Caco-2 (cell line): ENCODE measurements at regions not wholly inside any gene's neighbourhood (a gene's known extent, or its start where the extent isn't known, plus 50 kb on each side); places are given as distances from the start of the nearest gene placed in this dataset.

ENCODE experiments used
- BruUV-seq: library from RNA; stranded (reverse); fragments of 400-500 nt; replicated peaks from 2 replicates; lab custom pipeline; 2021; lab: Mats Ljungman, UMichigan
- CTCF ChIA-PET: fragments of 300-600 bp; sonication (Branson Sonifier 250); formaldehyde crosslinking; loops from one replicate; lab custom pipeline; 2022; ENCODE audit warnings: antibody characterized with exemption; lab: Charles Lee
- POLR2A ChIA-PET: fragments of 300-600 bp; sonication (Branson Sonifier 250); formaldehyde crosslinking; loops from one replicate; lab custom pipeline; 2022; ENCODE audit warnings: antibody characterized with exemption; lab: Charles Lee
- DNase-seq, 2 experiments: peaks; one replicate each; pipeline versions ENCODE4 v3.0.0 to v3.0.0-alpha.2; 2020 to 2022
- H3K27me3 ChIP-seq: replicated peaks from 2 replicates; pipeline ENCODE4 v1.6.0; 2011; ENCODE audit warnings: low read length; ENCODE audit not compliant: control insufficient read depth, insufficient read depth
- H3K36me3 ChIP-seq: 2 replicates; pipeline ENCODE4 v1.5.1; 2011; ENCODE audit warnings: low read length; ENCODE audit not compliant: control insufficient read depth, insufficient read depth
- H3K4me1 ChIP-seq: fragments of 250-450 bp; sonication (Bioruptor Pico); 2 replicates; pipeline ENCODE4 v1.5.1; 2020; ENCODE audit warnings: mild to moderate bottlenecking
- H3K4me3 ChIP-seq: 2 replicates; pipeline ENCODE4 v1.5.1; 2011; ENCODE audit warnings: low read depth, mild to moderate bottlenecking, control low read depth, low read length
- H3K9me3 ChIP-seq: fragments of 250-450 bp; sonication (Bioruptor Pico); 2 replicates; pipeline ENCODE4 v1.5.1; 2020; ENCODE audit warnings: mild to moderate bottlenecking, moderate library complexity
- H3K27ac Mint-ChIP-seq: one replicate; pipeline ENCODE4 v1.8.0; 2022; ENCODE audit warnings: mixed read lengths; ENCODE audit not compliant: unreplicated experiment
- H3K27me3 Mint-ChIP-seq: one replicate; pipeline ENCODE4 v1.8.0; 2022; ENCODE audit warnings: mixed read lengths; ENCODE audit not compliant: insufficient read depth, unreplicated experiment
- H3K36me3 Mint-ChIP-seq: one replicate; pipeline ENCODE4 v1.8.0; 2022; ENCODE audit warnings: mild to moderate bottlenecking, mixed read lengths; ENCODE audit not compliant: insufficient read depth, unreplicated experiment
- H3K4me1 Mint-ChIP-seq: one replicate; pipeline ENCODE4 v1.8.0; 2022; ENCODE audit warnings: low read depth, mixed read lengths; ENCODE audit not compliant: unreplicated experiment
- H3K4me3 Mint-ChIP-seq: one replicate; pipeline ENCODE4 v1.8.0; 2022; ENCODE audit warnings: mild to moderate bottlenecking, moderate library complexity, mixed read lengths; ENCODE audit not compliant: unreplicated experiment
- H3K9me3 Mint-ChIP-seq: one replicate; pipeline ENCODE4 v1.8.0; 2022; ENCODE audit warnings: mixed read lengths; ENCODE audit not compliant: unreplicated experiment
- intact Hi-C: fragments of 100-400 bp; cut with micrococcal nuclease; formaldehyde crosslinking; loops from one replicate; pipeline ENCODE4 v1.10.0; 2022; ENCODE audit not compliant: unreplicated experiment
- TF ChIP-seq, protein P1 (sequence below), 2 experiments: fragments of 200-600 bp in 1 of 2; IDR thresholded peaks; 1 replicate in 1 of 2; 2 replicates in 1 of 2; pipeline versions ENCODE4 v1.5.1 to v1.8.0; 2011 to 2022; ENCODE audit warnings: antibody characterized with exemption in 1 of 2, control low read depth in 1 of 2, inconsistent platforms in 1 of 2, low read depth in 1 of 2, low read length in 1 of 2, mild to moderate bottlenecking in 1 of 2, moderate library complexity in 1 of 2; ENCODE audit not compliant: insufficient read depth in 1 of 2, severe bottlenecking in 1 of 2, unreplicated experiment in 1 of 2

DNA sequence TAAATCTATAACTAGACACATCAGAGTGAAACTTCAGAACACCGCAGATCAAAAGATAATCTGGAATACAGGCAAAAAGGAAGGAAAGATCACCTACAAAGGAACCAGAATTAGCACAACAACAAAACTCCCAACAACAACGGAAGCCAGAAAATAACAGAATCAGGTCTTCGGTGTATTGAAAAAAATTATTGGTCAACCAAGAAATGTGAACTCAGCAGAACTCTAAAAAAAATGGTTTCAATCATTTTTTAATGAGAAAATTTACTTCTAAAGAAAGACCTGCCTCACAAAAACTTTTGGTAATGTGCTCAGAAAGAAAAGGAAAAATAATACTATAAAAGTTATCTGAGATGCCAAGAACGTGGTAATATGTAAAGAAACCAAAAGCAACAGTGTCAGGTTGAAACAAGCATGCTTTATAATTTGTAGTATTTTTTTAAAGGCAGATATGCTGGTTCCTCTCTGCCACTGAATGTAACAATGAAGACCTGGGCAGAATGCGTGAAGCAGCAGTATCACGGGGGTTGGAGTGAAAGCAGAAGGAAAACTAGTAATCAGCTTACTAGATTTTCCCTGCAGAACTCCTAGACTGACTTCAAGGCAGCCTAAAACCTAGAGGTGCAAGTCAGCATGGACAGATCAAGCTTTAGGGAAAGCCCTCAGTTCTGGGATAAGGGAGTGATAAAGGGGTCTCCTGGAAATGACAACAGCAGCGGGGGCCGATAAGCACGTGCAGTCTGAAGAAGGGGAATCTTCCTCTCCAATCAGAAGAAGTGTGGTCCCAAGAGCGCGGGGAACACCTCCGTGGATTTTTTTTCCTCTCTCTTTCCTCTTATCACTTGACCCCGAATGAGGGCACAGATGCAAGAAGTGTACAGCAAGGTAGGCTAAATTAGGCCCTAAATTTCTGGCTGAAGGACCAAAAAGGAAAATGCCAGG, 80.9 kb upstream of the TEKT1 start:
- Mint-ChIP-seq H3K4me1 (no peaks in the 10 kb centered on the region), H3K27ac (no peak overlapping the region), H3K27me3 (peaks cover 10% of the 10 kb centered on the region), H3K36me3 (no peaks in the 10 kb centered on the region), H3K9me3 (no peaks in the 10 kb centered on the region), H3K4me3 (no peak overlapping the region)
- Histone ChIP-seq H3K27me3 (no peaks in the 10 kb centered on the region), H3K4me3 (no peak overlapping the region), H3K9me3 (no peaks in the 10 kb centered on the region), H3K36me3 (no peaks in the 10 kb centered on the region), H3K4me1 (no peaks in the 10 kb centered on the region)
- BruUV-seq, result no TSS peak
- intact Hi-C loops, result loop anchor here (1.0 kb wide), 1 partner anchor 92 kb away; no protein-coding TSS in a partner anchor
- TF ChIP-seq, protein P1, sequence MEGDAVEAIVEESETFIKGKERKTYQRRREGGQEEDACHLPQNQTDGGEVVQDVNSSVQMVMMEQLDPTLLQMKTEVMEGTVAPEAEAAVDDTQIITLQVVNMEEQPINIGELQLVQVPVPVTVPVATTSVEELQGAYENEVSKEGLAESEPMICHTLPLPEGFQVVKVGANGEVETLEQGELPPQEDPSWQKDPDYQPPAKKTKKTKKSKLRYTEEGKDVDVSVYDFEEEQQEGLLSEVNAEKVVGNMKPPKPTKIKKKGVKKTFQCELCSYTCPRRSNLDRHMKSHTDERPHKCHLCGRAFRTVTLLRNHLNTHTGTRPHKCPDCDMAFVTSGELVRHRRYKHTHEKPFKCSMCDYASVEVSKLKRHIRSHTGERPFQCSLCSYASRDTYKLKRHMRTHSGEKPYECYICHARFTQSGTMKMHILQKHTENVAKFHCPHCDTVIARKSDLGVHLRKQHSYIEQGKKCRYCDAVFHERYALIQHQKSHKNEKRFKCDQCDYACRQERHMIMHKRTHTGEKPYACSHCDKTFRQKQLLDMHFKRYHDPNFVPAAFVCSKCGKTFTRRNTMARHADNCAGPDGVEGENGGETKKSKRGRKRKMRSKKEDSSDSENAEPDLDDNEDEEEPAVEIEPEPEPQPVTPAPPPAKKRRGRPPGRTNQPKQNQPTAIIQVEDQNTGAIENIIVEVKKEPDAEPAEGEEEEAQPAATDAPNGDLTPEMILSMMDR (IDR thresholded peaks at IDR 0.05; ENCODE audit: insufficient read depth in 1 of 2, low read depth in 1 of 2, low read length in 1 of 2, severe bottlenecking in 1 of 2, unreplicated experiment in 1 of 2), result no peak
- CTCF ChIA-PET, result interaction anchor here (0.6 kb wide), 1 partner anchor 92 kb away, joined by 4 read pairs; no protein-coding TSS in a partner anchor
- POLR2A ChIA-PET, result no interaction called here
- DNase-seq, result no peak

DNA sequence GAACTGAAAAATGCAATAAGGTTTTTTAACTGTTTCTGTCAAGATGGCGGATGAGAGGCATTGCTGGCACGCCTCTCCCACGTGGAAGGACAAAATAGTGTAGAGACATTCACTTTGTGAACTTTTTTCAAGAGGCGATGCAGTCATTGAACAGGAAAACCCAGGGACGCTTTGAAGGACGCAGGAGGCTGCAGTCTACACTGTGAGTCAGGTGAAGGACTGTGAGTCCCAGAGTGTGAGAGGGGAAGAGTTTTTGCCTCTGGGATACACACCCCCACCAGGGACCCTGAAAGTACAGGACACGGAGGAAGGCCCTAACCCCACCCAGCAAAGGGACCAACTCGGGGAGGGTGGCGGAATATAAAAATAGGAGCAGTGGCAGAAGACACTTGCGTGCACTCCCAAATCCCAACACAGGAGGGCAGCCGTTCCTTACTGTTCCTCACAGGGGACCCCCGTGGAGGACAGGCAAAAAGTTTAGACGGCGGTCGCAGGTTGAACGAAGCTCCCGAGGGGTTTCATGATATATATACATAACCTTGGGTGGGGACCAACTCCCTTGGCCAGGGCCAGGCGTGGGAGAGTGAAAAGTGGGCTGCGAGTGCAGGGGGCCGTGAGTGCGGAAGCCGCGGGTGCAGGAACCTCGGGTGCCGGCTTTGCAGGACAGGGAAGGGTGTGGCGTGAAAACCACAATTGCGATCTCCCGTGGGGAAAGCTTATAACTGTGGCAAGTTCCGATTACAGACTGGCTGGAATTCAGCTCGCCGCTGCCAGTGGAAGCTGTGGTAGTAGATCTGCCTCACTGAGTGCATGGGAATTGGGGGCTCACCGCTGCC, 82.0 kb upstream of the ALOX12 start:
- no peaks in the 10 kb centered on the region for H3K4me1 Mint-ChIP-seq
- no TSS peak for BruUV-seq
- H3K36me3 ChIP-seq, result no peaks in the 10 kb centered on the region
- H3K4me1 ChIP-seq, result no peaks in the 10 kb centered on the region
- intact Hi-C loops, result loop anchor here (1.0 kb wide), 1 partner anchor 90 kb away; no protein-coding TSS in a partner anchor
- no peaks in the 10 kb centered on the region for H3K9me3 Mint-ChIP-seq
- peak overlapping the region; percentile 76 for H3K4me3 Mint-ChIP-seq
- TF ChIP-seq, protein P1 (IDR thresholded peaks at IDR 0.05; ENCODE audit: insufficient read depth in 1 of 2, low read depth in 1 of 2, low read length in 1 of 2, severe bottlenecking in 1 of 2, unreplicated experiment in 1 of 2), result peak; percentile 53 to 61
- peaks cover 10% of the 10 kb centered on the region for H3K27me3 Mint-ChIP-seq
- ChIA-PET POLR2A (no interaction called here), CTCF (interaction anchor here (0.6 to 0.9 kb wide), 5 partner anchors 64 to 251 kb away, joined by 3 to 9 read pairs (median 5); no protein-coding TSS in a partner anchor)
- no peaks in the 10 kb centered on the region for H3K36me3 Mint-ChIP-seq
- DNase-seq, result peak; percentile 60 to 69
- no peak overlapping the region for H3K27ac Mint-ChIP-seq
- H3K9me3 ChIP-seq, result no peaks in the 10 kb centered on the region
- H3K4me3 ChIP-seq, result peak overlapping the region; percentile 26
- H3K27me3 ChIP-seq, result no peaks in the 10 kb centered on the region

DNA sequence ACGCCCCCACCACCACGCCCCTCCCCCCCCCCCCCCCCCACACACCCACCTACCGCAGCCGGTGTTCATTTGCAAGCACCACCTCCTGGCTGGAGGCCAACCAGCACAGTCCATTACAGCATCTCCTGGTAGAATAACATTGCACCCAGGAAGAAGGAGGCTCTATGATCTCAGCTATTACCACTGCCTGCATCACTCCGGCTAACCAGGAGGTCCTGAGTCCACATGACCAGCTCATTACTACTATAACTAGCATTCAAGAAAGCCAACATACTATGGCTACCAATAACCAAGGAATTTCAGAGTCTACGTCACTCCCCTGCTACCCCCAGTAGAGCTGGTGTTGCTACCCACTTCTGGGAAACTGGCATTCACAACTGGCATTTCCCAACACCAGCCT, 81.1 kb upstream of the ALOX12 start:
- peaks cover 10% of the 10 kb centered on the region for H3K27me3 Mint-ChIP-seq
- CTCF ChIA-PET, result interaction anchor here (0.6 to 0.9 kb wide), 3 partner anchors 45 to 250 kb away, joined by 3 to 7 read pairs (median 3); no protein-coding TSS in a partner anchor
- Histone ChIP-seq H3K4me1 (no peaks in the 10 kb centered on the region), H3K27me3 (no peaks in the 10 kb centered on the region), H3K4me3 (peak overlapping the region; percentile 26; the same call in 1 of the 2 replicates), H3K36me3 (no peaks in the 10 kb centered on the region), H3K9me3 (no peaks in the 10 kb centered on the region)
- H3K4me1 Mint-ChIP-seq, result no peaks in the 10 kb centered on the region
- TF ChIP-seq, protein P1 (IDR thresholded peaks at IDR 0.05; ENCODE audit: insufficient read depth in 1 of 2, low read depth in 1 of 2, low read length in 1 of 2, severe bottlenecking in 1 of 2, unreplicated experiment in 1 of 2), result no peak
- H3K9me3 Mint-ChIP-seq, result no peaks in the 10 kb centered on the region
- no peak overlapping the region for H3K27ac Mint-ChIP-seq
- H3K4me3 Mint-ChIP-seq, result peak overlapping the region; percentile 76
- no peaks in the 10 kb centered on the region for H3K36me3 Mint-ChIP-seq
- POLR2A ChIA-PET, result no interaction called here
- DNase-seq, result peak in 1 of 2 experiments; percentile 1
- intact Hi-C loops, result no loop called here
- BruUV-seq, result no TSS peak
